Hepatocyte (in vitro differentiated cells): ENCODE measurements at regions not wholly inside any gene's neighbourhood (a gene's known extent, or its start where the extent isn't known, plus 50 kb on each side); places are given as distances from the start of the nearest gene placed in this dataset.

Experiments
- DNase-seq: peaks from one replicate; pipeline ENCODE4 v3.0.0-alpha.2; 2016; ENCODE audit warnings: low spot score
- H2AFZ ChIP-seq: fragments of 200-600 bp; sonication (generic); 2 replicates; pipeline ENCODE4 v1.6.0; 2016; ENCODE audit warnings: antibody characterized with exemption, mild to moderate bottlenecking
- H3K27ac ChIP-seq: fragments of 200-600 bp; sonication (generic); 2 replicates; pipeline ENCODE4 v1.5.1; 2016; ENCODE audit warnings: mild to moderate bottlenecking
- H3K27me3 ChIP-seq: fragments of 200-600 bp; sonication (generic); 2 replicates; pipeline ENCODE4 v1.6.1; 2016
- H3K36me3 ChIP-seq: fragments of 200-600 bp; sonication (generic); replicated peaks from 2 replicates; pipeline ENCODE4 v1.5.1; 2016; ENCODE audit warnings: low read depth; ENCODE audit not compliant: insufficient read depth
- H3K4me1 ChIP-seq: fragments of 200-600 bp; sonication (generic); 2 replicates; pipeline ENCODE4 v1.5.1; 2016; ENCODE audit warnings: mild to moderate bottlenecking, moderate library complexity; ENCODE audit not compliant: insufficient read depth
- H3K4me2 ChIP-seq: fragments of 200-600 bp; sonication (generic); 2 replicates; pipeline ENCODE4 v1.6.0; 2016
- H3K4me3 ChIP-seq: fragments of 200-600 bp; sonication (generic); 2 replicates; pipeline ENCODE4 v1.5.1; 2016; ENCODE audit warnings: mild to moderate bottlenecking
- H3K79me2 ChIP-seq: fragments of 200-600 bp; sonication (generic); 2 replicates; pipeline ENCODE4 v1.6.0; 2017; ENCODE audit warnings: mild to moderate bottlenecking
- H3K9me2 ChIP-seq: fragments of 200-600 bp; sonication (generic); replicated peaks from 2 replicates; pipeline ENCODE4 v1.6.0; 2017; ENCODE audit warnings: mild to moderate bottlenecking; ENCODE audit not compliant: insufficient read depth
- H3K9me3 ChIP-seq: fragments of 200-600 bp; sonication (generic); 2 replicates; pipeline ENCODE4 v1.5.1; 2016; ENCODE audit warnings: low read depth, mild to moderate bottlenecking
- H4K20me1 ChIP-seq: fragments of 200-600 bp; sonication (generic); 2 replicates; pipeline ENCODE4 v1.6.0; 2016; ENCODE audit warnings: mild to moderate bottlenecking; ENCODE audit not compliant: insufficient read depth, poor library complexity, severe bottlenecking
- EZH2 ChIP-seq: fragments of 200-600 bp; sonication (generic); IDR thresholded peaks from 2 replicates; pipeline ENCODE4 v1.6.1; 2016; ENCODE audit warnings: antibody characterized with exemption, mild to moderate bottlenecking, borderline replicate concordance
- EZH2phosphoT487 ChIP-seq: fragments of 200-600 bp; sonication (generic); IDR thresholded peaks from one replicate; pipeline ENCODE4 v1.6.1; 2018; ENCODE audit warnings: antibody characterized with exemption, mild to moderate bottlenecking, low read depth, moderate library complexity; ENCODE audit not compliant: unreplicated experiment, severe bottlenecking
- whole genome bisulfite sequencing: methylation state at CpG from one replicate; pipeline ENCODE4 v1.1.6; 2016; ENCODE audit warnings: low lambda C conversion rate; ENCODE audit errors: missing lambda C conversion rate; 5-methylcytosine and 5-hydroxymethylcytosine counted together
- TF ChIP-seq, protein P1 (sequence below): fragments of 200-600 bp; sonication (generic); IDR thresholded peaks from 2 replicates; pipeline ENCODE4 v1.5.1; 2016; ENCODE audit warnings: antibody characterized with exemption, mild to moderate bottlenecking; ENCODE audit not compliant: poor library complexity

DNA sequence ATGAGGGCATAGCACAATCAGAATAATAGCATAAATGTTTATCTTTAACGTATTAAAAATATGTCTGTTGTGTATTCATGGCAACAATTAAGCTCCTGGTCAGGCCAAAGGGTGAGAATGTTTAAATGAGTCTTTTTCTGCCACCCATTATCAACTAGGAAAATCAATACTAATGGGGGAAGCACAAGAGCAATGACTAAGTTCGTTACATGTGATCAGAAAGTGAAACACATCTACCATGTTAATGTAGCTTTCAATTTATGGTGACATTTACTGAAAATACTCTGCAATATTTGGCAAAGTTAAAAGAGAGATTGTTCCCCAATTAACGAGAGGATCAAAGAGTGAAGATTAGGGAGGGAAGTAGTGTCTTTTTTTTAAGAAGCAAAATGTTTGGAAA, 143.7 kb downstream of the NAA11 start:
- no peaks in the 10 kb centered on the region for H4K20me1 ChIP-seq
- H3K79me2 ChIP-seq = no peaks in the 10 kb centered on the region
- H3K4me3 ChIP-seq = no peak overlapping the region
- H3K27ac ChIP-seq = no peak overlapping the region
- WGBS = 88% methylated on average over 3 of the region's 3 CpGs
- H3K9me2 ChIP-seq = no peaks in the 10 kb centered on the region
- no peaks in the 10 kb centered on the region for H3K9me3 ChIP-seq
- TF ChIP-seq EZH2 = no peak
- no peak for TF ChIP-seq EZH2phosphoT487
- TF ChIP-seq, protein P1, sequence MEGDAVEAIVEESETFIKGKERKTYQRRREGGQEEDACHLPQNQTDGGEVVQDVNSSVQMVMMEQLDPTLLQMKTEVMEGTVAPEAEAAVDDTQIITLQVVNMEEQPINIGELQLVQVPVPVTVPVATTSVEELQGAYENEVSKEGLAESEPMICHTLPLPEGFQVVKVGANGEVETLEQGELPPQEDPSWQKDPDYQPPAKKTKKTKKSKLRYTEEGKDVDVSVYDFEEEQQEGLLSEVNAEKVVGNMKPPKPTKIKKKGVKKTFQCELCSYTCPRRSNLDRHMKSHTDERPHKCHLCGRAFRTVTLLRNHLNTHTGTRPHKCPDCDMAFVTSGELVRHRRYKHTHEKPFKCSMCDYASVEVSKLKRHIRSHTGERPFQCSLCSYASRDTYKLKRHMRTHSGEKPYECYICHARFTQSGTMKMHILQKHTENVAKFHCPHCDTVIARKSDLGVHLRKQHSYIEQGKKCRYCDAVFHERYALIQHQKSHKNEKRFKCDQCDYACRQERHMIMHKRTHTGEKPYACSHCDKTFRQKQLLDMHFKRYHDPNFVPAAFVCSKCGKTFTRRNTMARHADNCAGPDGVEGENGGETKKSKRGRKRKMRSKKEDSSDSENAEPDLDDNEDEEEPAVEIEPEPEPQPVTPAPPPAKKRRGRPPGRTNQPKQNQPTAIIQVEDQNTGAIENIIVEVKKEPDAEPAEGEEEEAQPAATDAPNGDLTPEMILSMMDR = no peak
- H3K4me2 ChIP-seq = no peak overlapping the region
- no peak overlapping the region for H2AFZ ChIP-seq
- H3K27me3 ChIP-seq = no peaks in the 10 kb centered on the region
- no peaks in the 10 kb centered on the region for H3K36me3 ChIP-seq
- DNase-seq = no peak
- H3K4me1 ChIP-seq = no peaks in the 10 kb centered on the region

DNA sequence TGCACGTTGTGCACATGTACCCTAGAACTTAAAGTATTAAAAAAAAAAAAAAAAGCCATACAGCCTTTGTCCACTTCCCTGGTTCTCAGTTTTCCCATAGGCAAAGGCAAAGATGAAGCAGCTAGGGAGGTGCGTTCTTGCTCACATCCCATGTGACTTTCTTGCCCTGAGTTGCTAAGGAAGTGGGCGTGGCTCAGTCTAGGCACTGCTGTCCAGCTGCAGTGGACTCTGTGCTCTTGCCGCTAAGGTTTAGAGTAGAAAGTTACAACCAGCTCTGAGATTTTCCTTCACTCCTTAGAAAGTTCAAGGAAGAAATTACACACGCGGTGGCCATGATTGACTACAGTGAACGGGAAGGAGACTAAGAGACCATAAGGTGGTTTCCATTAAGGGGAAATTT, 144.7 kb downstream of the NAA11 start:
- Histone ChIP-seq H4K20me1 (no peaks in the 10 kb centered on the region), H3K27ac (no peak overlapping the region), H3K4me3 (no peak overlapping the region), H3K27me3 (no peaks in the 10 kb centered on the region), H3K79me2 (no peaks in the 10 kb centered on the region), H3K4me2 (no peak overlapping the region), H3K9me2 (no peaks in the 10 kb centered on the region), H3K4me1 (no peaks in the 10 kb centered on the region), H2AFZ (no peak overlapping the region), H3K36me3 (no peaks in the 10 kb centered on the region), H3K9me3 (no peaks in the 10 kb centered on the region)
- TF ChIP-seq EZH2phosphoT487 = no peak
- TF ChIP-seq EZH2 = no peak
- TF ChIP-seq, protein P1 = no peak
- 96% methylated on average over 7 of the region's 7 CpGs for WGBS
- peak; percentile 22 for DNase-seq

DNA sequence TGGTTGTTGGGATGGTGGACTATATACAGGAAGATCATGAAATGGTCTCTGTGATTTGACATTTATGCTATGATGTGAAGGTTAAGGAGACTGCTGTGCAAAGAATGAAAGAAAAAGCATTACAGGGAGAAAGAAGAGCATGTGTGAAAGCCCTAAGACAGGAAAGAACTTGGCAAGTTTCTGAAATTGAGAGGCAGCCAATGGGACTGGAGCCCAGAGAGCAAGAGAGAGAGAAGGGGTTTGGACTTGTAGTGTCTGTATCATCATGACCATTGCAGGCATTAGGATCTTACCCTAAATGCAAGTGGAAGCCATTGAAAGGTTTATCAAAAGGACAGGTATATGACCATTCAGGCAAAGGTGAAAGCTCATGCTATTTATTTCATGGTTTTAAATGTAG, 147.1 kb downstream of the NAA11 start:
- H3K4me1 ChIP-seq = no peaks in the 10 kb centered on the region
- DNase-seq = no peak

DNA sequence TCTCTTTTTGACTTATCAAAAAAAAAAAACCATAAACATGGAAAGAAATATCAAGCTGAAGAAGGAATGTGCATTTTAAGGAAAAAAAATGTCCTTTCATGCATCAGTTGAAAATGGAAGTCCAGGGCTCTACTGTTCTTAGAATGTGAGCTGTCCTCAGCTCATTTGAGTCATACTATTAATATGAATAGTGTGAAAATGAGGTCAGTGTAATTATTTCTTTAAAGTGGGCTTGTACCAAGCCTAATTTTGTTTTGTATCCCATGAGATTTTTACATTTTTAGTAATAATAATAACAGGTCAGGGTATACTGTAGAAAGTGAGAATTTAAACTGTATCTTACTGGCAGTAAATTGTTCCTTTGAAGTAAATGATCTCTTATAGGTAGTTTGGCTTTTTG, 148.5 kb downstream of the NAA11 start:
- H3K27me3 ChIP-seq = no peaks in the 10 kb centered on the region
- H3K27ac ChIP-seq = no peak overlapping the region
- TF ChIP-seq EZH2 (no peak), EZH2phosphoT487 (no peak)
- TF ChIP-seq, protein P1 = no peak
- H4K20me1 ChIP-seq = no peaks in the 10 kb centered on the region
- H3K9me3 ChIP-seq = no peaks in the 10 kb centered on the region
- no peak overlapping the region for H2AFZ ChIP-seq
- no peak overlapping the region for H3K4me2 ChIP-seq
- H3K4me1 ChIP-seq = no peaks in the 10 kb centered on the region
- no peaks in the 10 kb centered on the region for H3K36me3 ChIP-seq
- H3K9me2 ChIP-seq = no peaks in the 10 kb centered on the region
- H3K79me2 ChIP-seq = no peaks in the 10 kb centered on the region
- H3K4me3 ChIP-seq = no peak overlapping the region
- DNase-seq = no peak

More for the DNA sequence above, 147.1 kb downstream of the NAA11 start:
- Histone ChIP-seq H3K4me2 (no peak overlapping the region), H3K9me3 (no peaks in the 10 kb centered on the region), H4K20me1 (no peaks in the 10 kb centered on the region), H3K4me3 (no peak overlapping the region), H3K36me3 (no peaks in the 10 kb centered on the region), H3K79me2 (no peaks in the 10 kb centered on the region), H2AFZ (no peak overlapping the region), H3K27ac (no peak overlapping the region), H3K27me3 (no peaks in the 10 kb centered on the region), H3K9me2 (no peaks in the 10 kb centered on the region)
- TF ChIP-seq, protein P1 = no peak
- TF ChIP-seq EZH2 = no peak
- no peak for TF ChIP-seq EZH2phosphoT487
